Heart right ventricle (tissue), 16 donors: ENCODE measurements at regions not wholly inside any gene's neighbourhood (a gene's known extent, or its start where the extent isn't known, plus 50 kb on each side); places are given as distances from the start of the nearest gene placed in this dataset.
"Not testable (repeated sequence)": the region's sequence is repeated elsewhere in the genome, so short reads cannot be mapped to it uniquely, and the experiment has no call there.

Experiments
- ATAC-seq, 8 donors: fragments of 200-7000 bp; cut with Tn5 transposase; one replicate each; pipeline ENCODE4 v1.9.1; 2020; ENCODE audit warnings: mild to moderate bottlenecking in 8 of 8, moderate library complexity in 8 of 8, moderate number of reproducible peaks in 1 of 8
- DNase-seq, 2 donors: peaks; one replicate each; pipeline ENCODE4 v3.0.0-alpha.2; 2020
- H3K27ac ChIP-seq, 10 donors: fragments of 200-600 bp; sonication (generic) in 2 of 10; one replicate each; pipeline versions ENCODE4 v1.5.0 to v1.8.0; 2020 to 2022; ENCODE audit warnings: mild to moderate bottlenecking in 3 of 10
- H3K27me3 ChIP-seq, 7 donors: fragments of 200-600 bp; one replicate each; pipeline ENCODE4 v1.8.0; 2021 to 2022; ENCODE audit warnings: mild to moderate bottlenecking in 2 of 7
- H3K36me3 ChIP-seq, 9 donors: fragments of 200-600 bp; sonication (generic) in 1 of 9; one replicate each; pipeline versions ENCODE4 v1.5.0 to v1.8.0; 2020 to 2022; ENCODE audit warnings: mild to moderate bottlenecking in 2 of 9
- H3K4me1 ChIP-seq, 9 donors: fragments of 200-600 bp; sonication (generic) in 1 of 9; one replicate each; pipeline versions ENCODE4 v1.5.0 to v1.8.0; 2020 to 2022; ENCODE audit warnings: mild to moderate bottlenecking in 4 of 9
- H3K4me3 ChIP-seq, 10 donors: fragments of 200-600 bp; sonication (generic) in 2 of 10; one replicate each; pipeline versions ENCODE4 v1.5.0 to v1.8.0; 2020 to 2022; ENCODE audit warnings: mild to moderate bottlenecking in 7 of 10, moderate library complexity in 2 of 10
- H3K9me3 ChIP-seq, 11 donors: fragments of 200-600 bp in 10 of 11; sonication (generic) in 2 of 11; one replicate each; pipeline versions ENCODE4 v1.5.0 to v1.8.0; 2013 to 2022; ENCODE audit warnings: mild to moderate bottlenecking in 2 of 11, control low read depth in 1 of 11, moderate library complexity in 1 of 11
- WGBS, 2 donors: extraction: QIAGEN DNeasy Blood & Tissue Kit; methylation state at CpG; one replicate each; pipeline ENCODE4 v1.1.7; 2013; ENCODE audit warnings: inconsistent platforms in 1 of 2; 5-methylcytosine and 5-hydroxymethylcytosine counted together
- intact Hi-C, 10 donors: fragments of 100-400 bp; cut with DNase I; formaldehyde crosslinking; loops; one replicate each; pipeline versions ENCODE4 v1.11.1 to v1.14.2; 2022
- TF ChIP-seq, protein P1 (sequence below), 9 donors: fragments of 200-600 bp; sonication (generic) in 2 of 9; IDR thresholded peaks; one replicate each; pipeline versions ENCODE4 v1.5.0 to v1.8.0; 2021 to 2022; ENCODE audit warnings: antibody characterized with exemption in 9 of 9, mild to moderate bottlenecking in 5 of 9, moderate library complexity in 1 of 9
- donor health status: Arrhythmogenic right ventricular cardiomyopathy.
- donor health status: ischemic (EF 13 %, LVEDD 7.1; RV severe dilation, severe dysfunction).
- donor health status: healthy with polysubstance abuse.
- donor health status: DM: no; HTN: yes; CAD: no.
- donor health status: DM: no; HTN: no; CAD: no.
- donor health status: ischemic (EF 25% LVEDD 6.9; RV normal size, moderate dysfunction).
- donor health status: ischemic (EF 25% LVEDD 5.7; RV mildly dilated, moderate dysfunction).
- donor health status: healthy.
- donor health status: DM: yes; HTN: yes; CAD: no.
- donor health status: Ischemic cardiomyopathy.
- donor health status: ischemic (EF 35%, LVEDD 5.7; RV mildly dilated, moderate dysfunction).
- donor health status: nonischemic (EF 11% LVEDD 7.7; RV severe dilation, severe dysfunction).
- donor health status: DM: yes; HTN: yes; CAD: no.
- donor health status: PGD.
- donor health status: ischemic (EF 29% LVEDD 5.4; RV normal size, mild dysfunction).
- donor health status: nonischemic (EF 23%, LVEDD 6.1; RV moderate dilation, normal function).

DNA sequence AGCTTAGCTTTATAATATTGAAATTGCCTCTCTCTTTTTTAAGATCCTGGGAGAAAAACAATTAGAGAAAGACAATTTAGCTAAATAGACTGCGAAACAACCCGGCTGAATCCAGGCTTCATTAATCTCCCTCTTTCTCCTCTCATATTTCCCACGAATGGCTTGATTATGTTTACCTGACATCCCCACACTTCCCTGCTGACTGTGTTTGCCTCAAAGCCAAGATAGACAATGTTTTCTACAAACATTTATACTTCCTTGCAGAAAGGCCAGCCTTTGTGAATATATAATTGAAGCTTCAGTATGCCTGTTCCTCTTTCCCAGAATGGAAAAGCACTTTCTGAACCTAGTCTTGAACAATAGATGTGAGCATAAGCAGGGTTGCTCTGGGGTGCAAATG, 566.8 kb downstream of the PDHA2 start:
- WGBS, 2 donors, result 73 to 88% methylated on average over 3 of the region's 3 CpGs
- no peaks in the 10 kb centered on the region for H3K4me1 ChIP-seq
- intact Hi-C loops, result no loop called here
- no peak overlapping the region for H3K27ac ChIP-seq
- TF ChIP-seq, protein P1, sequence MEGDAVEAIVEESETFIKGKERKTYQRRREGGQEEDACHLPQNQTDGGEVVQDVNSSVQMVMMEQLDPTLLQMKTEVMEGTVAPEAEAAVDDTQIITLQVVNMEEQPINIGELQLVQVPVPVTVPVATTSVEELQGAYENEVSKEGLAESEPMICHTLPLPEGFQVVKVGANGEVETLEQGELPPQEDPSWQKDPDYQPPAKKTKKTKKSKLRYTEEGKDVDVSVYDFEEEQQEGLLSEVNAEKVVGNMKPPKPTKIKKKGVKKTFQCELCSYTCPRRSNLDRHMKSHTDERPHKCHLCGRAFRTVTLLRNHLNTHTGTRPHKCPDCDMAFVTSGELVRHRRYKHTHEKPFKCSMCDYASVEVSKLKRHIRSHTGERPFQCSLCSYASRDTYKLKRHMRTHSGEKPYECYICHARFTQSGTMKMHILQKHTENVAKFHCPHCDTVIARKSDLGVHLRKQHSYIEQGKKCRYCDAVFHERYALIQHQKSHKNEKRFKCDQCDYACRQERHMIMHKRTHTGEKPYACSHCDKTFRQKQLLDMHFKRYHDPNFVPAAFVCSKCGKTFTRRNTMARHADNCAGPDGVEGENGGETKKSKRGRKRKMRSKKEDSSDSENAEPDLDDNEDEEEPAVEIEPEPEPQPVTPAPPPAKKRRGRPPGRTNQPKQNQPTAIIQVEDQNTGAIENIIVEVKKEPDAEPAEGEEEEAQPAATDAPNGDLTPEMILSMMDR (IDR thresholded peaks at IDR 0.05), result no peak
- H3K4me3 ChIP-seq, result no peak overlapping the region
- ATAC-seq, result no peak
- no peaks in the 10 kb centered on the region for H3K27me3 ChIP-seq
- peaks cover 0 to 12% (median 0%) of the 10 kb centered on the region in 11 donors for H3K9me3 ChIP-seq
- no peaks in the 10 kb centered on the region for H3K36me3 ChIP-seq
- DNase-seq, result no peak

DNA sequence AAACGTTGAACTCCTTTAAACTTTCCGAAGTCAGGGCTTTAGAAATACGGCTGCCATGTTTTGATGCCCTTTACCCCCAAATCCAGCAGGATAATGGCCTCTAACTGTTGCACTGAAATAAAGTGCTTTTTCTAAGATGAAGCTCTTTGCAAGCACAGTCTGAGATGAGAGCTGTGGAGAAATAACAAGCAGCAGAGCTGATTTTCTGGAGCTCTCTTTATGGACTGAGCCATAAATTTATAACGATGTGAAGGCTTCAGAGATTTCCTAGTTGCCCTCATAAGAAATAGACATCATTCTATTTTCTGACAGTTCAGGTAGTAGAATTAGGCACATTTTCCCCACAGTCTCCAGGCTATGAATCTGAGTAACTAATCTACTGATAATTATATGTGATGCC, 567.3 kb downstream of the PDHA2 start:
- H3K4me1 ChIP-seq, result no peaks in the 10 kb centered on the region
- no peak overlapping the region for H3K27ac ChIP-seq
- H3K36me3 ChIP-seq, result no peaks in the 10 kb centered on the region
- TF ChIP-seq, protein P1 (IDR thresholded peaks at IDR 0.05), result no peak
- no peak overlapping the region for H3K4me3 ChIP-seq
- H3K9me3 ChIP-seq, result peaks cover 0 to 12% (median 0%) of the 10 kb centered on the region in 11 donors
- ATAC-seq, result no peak
- intact Hi-C loops, result no loop called here
- no peaks in the 10 kb centered on the region for H3K27me3 ChIP-seq
- WGBS, 2 donors, result 85 to 90% methylated on average over 4 of the region's 4 CpGs
- no peak for DNase-seq

DNA sequence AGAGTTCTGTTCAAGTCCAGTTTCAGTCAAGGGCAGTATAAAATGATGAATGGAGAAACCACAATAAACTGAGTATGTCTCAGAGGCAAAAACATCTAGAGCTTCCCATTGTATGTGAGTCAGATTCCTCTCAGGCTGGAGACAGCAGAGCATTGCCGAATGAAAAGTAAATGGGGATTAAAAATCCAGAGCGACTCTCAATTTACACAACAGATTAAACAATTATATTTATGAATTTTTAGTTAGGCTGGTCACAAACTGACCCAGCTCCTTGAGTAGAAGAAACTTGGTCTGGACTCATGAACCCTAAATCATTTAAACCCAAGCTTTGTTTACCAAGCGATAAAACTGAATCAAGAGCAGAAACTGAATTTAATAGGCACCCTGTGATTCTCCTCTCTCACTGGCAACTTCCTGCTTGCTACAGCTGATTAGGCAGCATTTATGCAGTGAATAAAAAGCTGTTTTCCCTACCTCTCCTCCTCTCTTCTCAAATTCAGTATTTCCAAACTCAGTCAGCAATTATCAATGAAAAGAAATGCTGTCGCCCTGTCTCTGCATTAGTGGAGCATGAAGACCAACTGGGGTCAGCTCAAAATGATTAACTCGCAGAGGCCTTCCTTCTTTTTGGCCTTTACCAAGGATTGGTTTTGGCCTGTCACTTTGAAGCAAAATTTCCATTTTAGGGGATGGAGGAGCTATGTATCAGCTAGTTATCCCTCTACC, 568.0 kb downstream of the PDHA2 start:
- Histone ChIP-seq H3K27me3 (no peaks in the 10 kb centered on the region), H3K4me1 (no peaks in the 10 kb centered on the region), H3K9me3 (peaks cover 0 to 12% (median 0%) of the 10 kb centered on the region in 11 donors), H3K36me3 (no peaks in the 10 kb centered on the region), H3K27ac (no peak overlapping the region), H3K4me3 (no peak overlapping the region)
- WGBS, 2 donors, result 77 to 83% methylated on average over 5 of the region's 5 CpGs
- ATAC-seq, result no peak
- DNase-seq, result no peak
- TF ChIP-seq, protein P1 (IDR thresholded peaks at IDR 0.05), result no peak
- intact Hi-C loops, result no loop called here

DNA sequence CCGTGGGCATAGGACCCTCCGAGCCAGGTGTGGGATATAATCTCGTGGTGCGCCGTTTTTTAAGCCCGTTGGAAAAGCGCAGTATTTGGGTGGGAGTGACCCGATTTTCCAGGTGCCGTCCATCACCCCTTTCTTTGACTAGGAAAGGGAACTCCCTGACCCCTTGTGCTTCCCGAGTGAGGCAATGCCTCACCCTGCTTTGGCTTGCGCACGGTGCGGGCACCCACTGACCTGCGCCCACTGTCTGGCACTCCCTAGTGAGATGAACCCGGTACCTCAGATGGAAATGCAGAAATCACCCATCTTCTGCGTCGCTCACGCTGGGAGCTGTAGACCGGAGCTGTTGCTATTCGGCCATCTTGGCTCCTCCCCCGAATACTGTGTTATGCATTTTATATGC, 575.0 kb downstream of the PDHA2 start:
- H3K4me3 ChIP-seq, H3K4me1 ChIP-seq, ATAC-seq, intact Hi-C loops, H3K36me3 ChIP-seq, DNase-seq, H3K27ac ChIP-seq, H3K9me3 ChIP-seq, H3K27me3 ChIP-seq: not testable (repeated sequence)
- 88 to 90% methylated on average over 19 to 21 of the region's 21 CpGs for WGBS, 2 donors

DNA sequence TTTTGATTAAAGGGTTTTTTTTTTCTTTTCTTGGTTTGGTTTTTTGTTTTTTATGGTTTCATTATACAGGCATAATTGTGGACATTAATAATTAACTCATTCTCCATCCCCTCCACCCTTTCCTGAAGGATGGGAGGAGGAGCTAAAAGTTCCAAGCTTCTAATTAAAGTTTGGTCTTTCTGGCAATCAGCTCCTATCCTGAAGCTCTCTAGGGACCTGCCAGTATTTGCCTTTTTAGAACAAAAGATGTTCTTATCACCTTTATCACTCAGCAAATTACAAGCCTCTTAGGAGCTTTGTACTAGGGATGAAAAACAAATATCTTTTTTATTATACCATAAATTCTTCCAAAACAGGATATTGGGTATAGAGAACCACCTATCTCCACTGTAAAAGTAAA, 589.8 kb downstream of the PDHA2 start:
- no peak overlapping the region for H3K27ac ChIP-seq
- peaks cover 0 to 10% (median 0%) of the 10 kb centered on the region in 9 donors for H3K4me1 ChIP-seq
- H3K4me3 ChIP-seq, result no peak overlapping the region
- H3K9me3 ChIP-seq, result no peaks in the 10 kb centered on the region
- no peak for DNase-seq
- TF ChIP-seq, protein P1 (IDR thresholded peaks at IDR 0.05), result no peak
- ATAC-seq, result peak in 2 of 8 donors; percentile 26 to 71
- intact Hi-C loops, result no loop called here
- H3K36me3 ChIP-seq, result no peaks in the 10 kb centered on the region
- no peaks in the 10 kb centered on the region for H3K27me3 ChIP-seq
